SK-N-SH treated with all-trans-retinoic acid at 6 μM for 48 hours (cell line): ENCODE measurements at regions not wholly inside any gene's neighbourhood (a gene's known extent, or its start where the extent isn't known, plus 50 kb on each side); places are given as distances from the start of the nearest gene placed in this dataset.
A peak's percentile ranks its signal among the peaks of the same experiment; 100 is the strongest.

Source experiments
- ATAC-seq: fragments of 200-7000 bp; cut with Tn5 transposase; 3 replicates; pipeline ENCODE4 v1.9.1; 2020; ENCODE audit warnings: mild to moderate bottlenecking, moderate library complexity
- ARNTL ChIP-seq: fragments of 450-650 bp; formaldehyde crosslinking; IDR thresholded peaks from 2 replicates; pipeline ENCODE4 v1.5.0; 2020; ENCODE audit warnings: low read depth, mild to moderate bottlenecking, moderate library complexity, borderline replicate concordance
- BACH2 ChIP-seq: fragments of 250-450 bp; sonication (Bioruptor Pico); IDR thresholded peaks from 2 replicates; pipeline ENCODE4 v1.9.0; 2021; ENCODE audit warnings: mild to moderate bottlenecking, borderline replicate concordance
- CREB5 ChIP-seq: fragments of 250-450 bp; sonication (Bioruptor Pico); IDR thresholded peaks from 2 replicates; pipeline ENCODE4 v1.5.1; 2020; ENCODE audit warnings: low read depth, mild to moderate bottlenecking, moderate library complexity
- CSDC2 ChIP-seq: fragments of 250-450 bp; sonication (Bioruptor Pico); IDR thresholded peaks from 2 replicates; pipeline ENCODE4 v1.5.0; 2020; ENCODE audit warnings: mild to moderate bottlenecking, moderate library complexity
- CSRNP3 ChIP-seq: fragments of 250-450 bp; sonication (Bioruptor Pico); IDR thresholded peaks from 2 replicates; pipeline ENCODE4 v1.5.1; 2021; ENCODE audit warnings: mild to moderate bottlenecking, moderate library complexity
- ESRRG ChIP-seq: fragments of 250-450 bp; sonication (Bioruptor Pico); IDR thresholded peaks from 2 replicates; pipeline ENCODE4 v1.6.1; 2021; ENCODE audit warnings: mild to moderate bottlenecking
- GLIS3 ChIP-seq: fragments of 250-450 bp; sonication (Bioruptor Pico); IDR thresholded peaks from 2 replicates; pipeline ENCODE4 v1.5.0; 2020; ENCODE audit warnings: mild to moderate bottlenecking, moderate library complexity
- ISL1 ChIP-seq: fragments of 250-450 bp; sonication (Bioruptor Pico); IDR thresholded peaks from 2 replicates; pipeline ENCODE4 v2.1.2; 2022; ENCODE audit warnings: mild to moderate bottlenecking, moderate library complexity
- OSR1 ChIP-seq: fragments of 250-450 bp; sonication (Bioruptor Pico); IDR thresholded peaks from 2 replicates; pipeline ENCODE4 v1.8.0; 2022; ENCODE audit warnings: moderate library complexity, mild to moderate bottlenecking, inconsistent platforms
- PATZ1 ChIP-seq: fragments of 250-450 bp; sonication (Bioruptor Pico); IDR thresholded peaks from 2 replicates; pipeline ENCODE4 v1.8.0; 2020; ENCODE audit warnings: mild to moderate bottlenecking, moderate library complexity, borderline replicate concordance
- POU6F1 ChIP-seq: fragments of 250-450 bp; sonication (Bioruptor Pico); IDR thresholded peaks from 2 replicates; pipeline ENCODE4 v1.8.0; 2021; ENCODE audit warnings: low read depth, mild to moderate bottlenecking, moderate library complexity, borderline replicate concordance
- PPARA ChIP-seq: fragments of 250-450 bp; sonication (Bioruptor Pico); IDR thresholded peaks from 2 replicates; pipeline ENCODE4 v1.5.0; 2020; ENCODE audit warnings: mild to moderate bottlenecking, borderline replicate concordance
- RARB ChIP-seq: fragments of 250-450 bp; sonication (Bioruptor Pico); IDR thresholded peaks from 2 replicates; pipeline ENCODE4 v1.8.0; 2021; ENCODE audit warnings: mild to moderate bottlenecking, moderate library complexity
- SNAI2 ChIP-seq: fragments of 250-450 bp; sonication (Bioruptor Pico); IDR thresholded peaks from 2 replicates; pipeline ENCODE4 v1.5.0; 2020; ENCODE audit warnings: mild to moderate bottlenecking, moderate library complexity
- TCF4 ChIP-seq: fragments of 250-450 bp; sonication (Bioruptor Pico); IDR thresholded peaks from 2 replicates; pipeline ENCODE4 v1.8.0; 2021; ENCODE audit warnings: mild to moderate bottlenecking, moderate library complexity, borderline replicate concordance
- TOX ChIP-seq: fragments of 250-450 bp; sonication (Bioruptor Pico); IDR thresholded peaks from 2 replicates; pipeline ENCODE4 v1.8.0; 2021; ENCODE audit warnings: mild to moderate bottlenecking, moderate library complexity, borderline replicate concordance
- TSHZ2 ChIP-seq: fragments of 250-450 bp; sonication (Bioruptor Pico); IDR thresholded peaks from 2 replicates; pipeline ENCODE4 v1.5.0; 2020; ENCODE audit warnings: mild to moderate bottlenecking, moderate library complexity
- ZC3H10 ChIP-seq: fragments of 250-450 bp; sonication (Bioruptor Pico); IDR thresholded peaks from 2 replicates; pipeline ENCODE4 v1.5.1; 2021; ENCODE audit warnings: mild to moderate bottlenecking, moderate library complexity
- ZFP30 ChIP-seq: fragments of 450-650 bp; formaldehyde crosslinking; IDR thresholded peaks from 2 replicates; pipeline ENCODE4 v1.5.0; 2022; ENCODE audit warnings: mild to moderate bottlenecking, moderate library complexity
- ZNF565 ChIP-seq: fragments of 450-650 bp; formaldehyde crosslinking; conservative IDR thresholded peaks from 2 replicates; pipeline ENCODE4 v1.5.0; 2020; ENCODE audit warnings: low read depth, mild to moderate bottlenecking, moderate library complexity
- ZNF70 ChIP-seq: fragments of 450-650 bp; formaldehyde crosslinking; IDR thresholded peaks from 2 replicates; pipeline ENCODE4 v1.5.0; 2020; ENCODE audit warnings: mild to moderate bottlenecking, moderate library complexity
- ZNF8 ChIP-seq: fragments of 450-650 bp; formaldehyde crosslinking; IDR thresholded peaks from 2 replicates; pipeline ENCODE4 v1.5.0; 2020; ENCODE audit warnings: mild to moderate bottlenecking, moderate library complexity

GRCh38 chr12:74337951-74338350, 199.7 kb upstream of the ATXN7L3B start:
- peak; percentile 88 for ATAC-seq
- TF ChIP-seq CSDC2 (CRISPR knock-in tag), result no peak
- no peak for TF ChIP-seq BACH2

GRCh38 chr12:74339211-74339610, 198.4 kb upstream of the ATXN7L3B start:
- ATAC-seq, result no peak
- TF ChIP-seq ESRRG (CRISPR knock-in tag), result no peak
- TF ChIP-seq ISL1 (CRISPR knock-in tag), result no peak
- TF ChIP-seq PPARA (CRISPR knock-in tag), result no peak
- no peak for TF ChIP-seq TSHZ2 (CRISPR knock-in tag)
- TF ChIP-seq GLIS3, result no peak

GRCh38 chr12:74349925-74350324, 187.7 kb upstream of the ATXN7L3B start:
- TF ChIP-seq CSDC2 (CRISPR knock-in tag), result no peak
- no peak for TF ChIP-seq ZC3H10 (CRISPR knock-in tag)
- TF ChIP-seq ZNF70, result no peak
- TF ChIP-seq OSR1 (CRISPR knock-in tag), result no peak
- TF ChIP-seq, all 23 proteins: peak for 0
- ATAC-seq, result peak; percentile 60

GRCh38 chr12:74365178-74365964, 172.3 kb upstream of the ATXN7L3B start:
- peak; percentile 100 for ATAC-seq
- TF ChIP-seq ARNTL (CRISPR knock-in tag), result no peak
- TF ChIP-seq TOX (CRISPR knock-in tag), result no peak
- TF ChIP-seq, all 23 proteins: peak for 0

- TF ChIP-seq TCF4, result no peak
- no peak for TF ChIP-seq ZC3H10 (CRISPR knock-in tag)
- no peak for TF ChIP-seq ZNF565 (CRISPR knock-in tag)
- no peak for TF ChIP-seq OSR1 (CRISPR knock-in tag)
- TF ChIP-seq PATZ1 (CRISPR knock-in tag), result no peak
- TF ChIP-seq SNAI2 (CRISPR knock-in tag), result no peak
- no peak for TF ChIP-seq RARB (CRISPR knock-in tag)
- no peak for TF ChIP-seq POU6F1 (CRISPR knock-in tag)
- no peak for TF ChIP-seq CREB5 (CRISPR knock-in tag)
- no peak for TF ChIP-seq CSRNP3 (CRISPR knock-in tag)
- TF ChIP-seq BACH2, result no peak
- TF ChIP-seq GLIS3, result no peak
- TF ChIP-seq ZNF8 (CRISPR knock-in tag), result no peak
- no peak for TF ChIP-seq TOX (CRISPR knock-in tag)
- no peak for TF ChIP-seq TSHZ2 (CRISPR knock-in tag)
- no peak for TF ChIP-seq ISL1 (CRISPR knock-in tag)
- no peak for TF ChIP-seq ZFP30 (CRISPR knock-in tag)
Observed at GRCh38 chr12:74370608-74371216, 166.9 kb upstream of the ATXN7L3B start.

More at GRCh38 chr12:74370608-74371216, 166.9 kb upstream of the ATXN7L3B start:
- ATAC-seq, result no peak
